Activated gamma-delta T cell (primary cell): ENCODE measurements at regions not wholly inside any gene's neighbourhood (a gene's known extent, or its start where the extent isn't known, plus 50 kb on each side); places are given as distances from the start of the nearest gene placed in this dataset.

Experiments
- DNase-seq: peaks from one replicate; lab custom pipeline; 2025; lab: John Stamatoyannopoulos, UW

DNA sequence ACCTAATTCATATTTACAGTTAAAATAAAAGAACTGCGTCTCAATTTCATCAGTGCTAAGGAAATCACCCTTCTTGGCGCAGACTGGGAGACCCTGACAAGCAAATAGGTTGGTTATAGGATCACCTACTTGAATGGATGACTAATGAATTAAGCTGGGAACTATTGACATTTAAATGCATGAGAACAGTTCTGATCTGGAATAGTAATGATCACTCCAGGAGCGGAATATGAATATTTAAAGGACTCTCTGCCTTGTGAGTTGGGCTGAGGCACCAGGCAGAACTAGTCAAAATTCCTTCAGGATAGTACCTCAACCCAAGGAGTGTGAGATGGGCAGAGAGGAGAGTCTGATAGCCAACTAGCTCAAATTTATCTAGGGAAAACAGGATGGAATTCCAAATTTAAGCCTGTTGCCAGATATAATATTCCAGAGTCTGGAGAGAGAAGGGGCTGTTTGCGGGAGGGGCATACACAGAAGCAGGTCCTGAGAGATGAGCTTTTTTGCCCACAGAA is 364.4 kb downstream of the CSNK1G3 start:
- DNase-seq: no peak

DNA sequence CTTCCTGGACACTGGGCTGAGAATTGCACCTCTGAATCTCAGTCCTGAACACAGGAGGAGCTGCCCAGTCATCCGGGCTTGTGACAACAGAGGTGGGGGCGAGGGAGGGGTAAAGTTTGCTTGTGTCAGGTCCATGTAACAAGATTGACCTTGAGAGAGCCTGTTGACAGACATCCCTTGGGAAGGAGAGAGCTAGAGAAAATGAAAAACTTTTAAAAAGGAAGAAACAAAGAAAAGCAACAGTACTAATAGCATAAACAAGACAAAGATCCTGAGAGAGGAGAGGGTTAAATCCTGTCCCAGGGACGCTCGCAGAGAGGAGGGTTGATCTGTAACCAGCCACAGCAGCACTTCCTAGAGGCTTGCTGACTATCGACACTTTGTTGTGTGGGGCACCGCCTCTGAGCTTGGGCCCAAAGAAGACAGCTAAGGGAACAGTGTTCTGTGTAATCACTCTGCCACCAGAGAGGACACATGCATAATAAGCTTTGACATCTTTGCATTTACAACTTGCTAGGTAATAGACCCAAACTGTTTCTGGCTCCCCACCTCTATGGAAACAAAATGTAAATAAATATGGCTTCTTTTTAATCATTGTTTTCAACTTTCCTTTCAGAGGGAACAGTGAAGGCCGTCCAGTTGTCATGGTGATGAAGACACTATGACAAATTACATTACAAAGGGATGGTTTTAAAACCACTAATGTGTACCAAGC is 363.7 kb downstream of the CSNK1G3 start:
- DNase-seq: no peak

DNA sequence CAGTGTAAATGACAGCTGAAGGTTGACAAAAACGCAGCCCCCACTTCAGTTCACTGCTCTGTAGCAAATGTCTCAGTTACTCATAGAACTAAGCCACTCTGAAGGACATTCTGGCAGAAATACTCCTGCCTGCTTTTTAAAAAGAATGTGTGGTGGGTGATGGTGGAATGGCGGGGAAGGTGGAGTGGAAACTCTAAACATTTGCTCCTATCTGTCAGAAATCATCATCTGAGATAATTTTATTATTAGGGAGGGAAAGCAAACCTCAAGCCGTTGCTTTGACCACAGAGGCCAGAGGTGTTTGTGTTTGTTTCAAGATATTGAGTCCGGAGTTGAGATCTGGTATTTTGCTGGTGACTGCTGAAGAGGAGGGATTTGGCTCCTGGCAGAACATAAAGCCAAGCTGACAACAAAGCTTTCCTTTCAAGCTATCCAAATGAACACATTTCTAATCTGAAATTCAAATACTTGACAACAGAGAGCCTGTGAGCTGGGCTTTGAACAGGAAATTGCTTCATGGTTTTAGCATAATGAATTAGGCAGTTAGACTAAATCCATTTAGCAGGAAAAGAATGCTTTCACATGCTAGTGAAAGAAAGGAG is 362.7 kb downstream of the CSNK1G3 start:
- no peak for DNase-seq

DNA sequence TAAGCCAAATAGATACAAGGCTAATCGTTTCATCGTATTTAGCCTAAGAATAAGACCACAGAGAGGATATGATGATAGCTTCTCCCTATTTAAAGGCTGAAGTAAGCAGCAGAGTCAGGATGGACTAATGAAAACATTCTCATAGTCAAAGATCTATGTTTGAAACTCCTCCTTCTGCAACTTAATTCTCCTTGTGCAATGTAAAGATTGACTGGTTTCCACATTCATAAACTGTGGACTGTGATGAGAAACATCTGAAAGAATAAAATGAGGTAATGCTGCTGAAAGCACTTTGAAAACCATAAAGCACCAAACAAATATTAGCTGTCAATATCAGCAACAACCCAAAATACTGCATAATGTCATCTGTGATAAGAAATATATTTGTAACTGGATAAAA is 361.9 kb downstream of the CSNK1G3 start:
- no peak for DNase-seq

DNA sequence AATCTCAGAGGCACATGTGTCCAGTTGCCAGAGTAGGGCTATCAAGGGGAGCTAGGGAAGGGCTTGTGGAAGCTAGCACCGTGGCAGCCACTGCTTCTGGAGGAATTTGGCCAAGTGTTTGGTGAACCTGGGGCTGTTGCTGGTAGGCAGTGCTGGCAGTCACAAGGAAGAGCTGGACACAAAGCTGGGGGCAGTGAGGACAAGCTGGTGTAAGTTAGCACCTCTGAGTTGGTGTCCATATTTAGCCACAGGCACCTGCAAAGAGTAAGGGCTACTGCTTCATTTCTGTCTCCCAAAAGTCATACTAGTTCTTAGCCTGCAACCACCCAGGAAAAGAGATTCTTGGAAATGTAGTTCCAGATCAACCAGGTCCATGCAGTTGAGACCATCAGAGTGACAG is 359.4 kb downstream of the CSNK1G3 start:
- no peak for DNase-seq

DNA sequence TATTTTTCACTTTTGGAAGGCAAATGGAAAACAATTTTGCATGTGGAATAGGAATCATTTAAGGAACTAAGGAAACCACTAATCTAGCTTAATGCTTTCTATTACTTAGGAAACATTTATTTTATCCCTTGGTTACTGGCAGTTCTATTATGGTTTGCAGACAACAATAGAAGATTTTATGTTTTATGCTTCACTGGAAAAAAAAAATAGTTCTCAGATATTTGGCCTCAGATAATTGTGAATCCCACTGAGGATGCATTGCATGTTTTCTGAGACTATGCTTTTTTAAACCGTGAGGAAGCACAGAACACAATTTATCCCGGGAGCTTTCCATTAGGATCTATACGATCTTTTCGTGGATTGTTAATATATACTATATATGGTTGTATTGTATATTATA is 356.9 kb downstream of the CSNK1G3 start:
- DNase-seq: no peak

DNA sequence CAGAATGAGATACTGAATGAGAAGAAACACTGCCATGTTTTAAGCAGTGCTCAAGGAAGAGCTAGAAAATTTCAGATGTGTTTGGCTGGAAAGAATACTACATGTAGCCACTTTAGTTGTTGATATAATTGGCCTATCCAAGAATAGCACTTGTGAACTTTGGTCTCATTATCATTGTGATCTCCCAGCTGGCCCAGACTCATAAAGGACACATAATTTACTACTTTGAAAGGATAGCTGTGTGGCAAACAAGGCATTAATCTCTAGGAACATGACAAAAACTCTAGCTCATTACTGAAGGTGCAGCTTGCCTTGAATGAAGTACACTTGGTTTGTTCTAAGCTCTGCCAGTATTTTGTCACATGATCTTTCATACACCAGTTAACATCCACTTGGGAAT is 356.3 kb downstream of the CSNK1G3 start:
- DNase-seq: no peak

DNA sequence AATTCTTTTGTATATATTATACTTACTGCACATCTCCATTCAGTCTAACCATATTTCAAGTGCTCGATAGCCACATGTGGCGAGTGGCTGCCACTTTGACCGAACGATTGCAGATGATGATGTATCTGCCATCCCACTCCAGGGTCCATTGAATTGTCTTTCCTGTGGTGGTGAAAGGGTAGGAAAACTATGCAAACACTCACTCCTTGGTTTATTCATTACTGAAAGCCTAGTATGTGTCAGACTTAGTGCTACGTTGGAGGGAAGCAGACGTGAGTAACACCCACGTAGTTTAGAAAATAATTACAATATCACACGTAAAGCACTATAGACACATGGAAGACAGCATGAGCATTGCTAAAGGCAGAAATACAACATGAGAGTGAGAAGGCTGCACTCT is 353.7 kb downstream of the CSNK1G3 start:
- DNase-seq: no peak

DNA sequence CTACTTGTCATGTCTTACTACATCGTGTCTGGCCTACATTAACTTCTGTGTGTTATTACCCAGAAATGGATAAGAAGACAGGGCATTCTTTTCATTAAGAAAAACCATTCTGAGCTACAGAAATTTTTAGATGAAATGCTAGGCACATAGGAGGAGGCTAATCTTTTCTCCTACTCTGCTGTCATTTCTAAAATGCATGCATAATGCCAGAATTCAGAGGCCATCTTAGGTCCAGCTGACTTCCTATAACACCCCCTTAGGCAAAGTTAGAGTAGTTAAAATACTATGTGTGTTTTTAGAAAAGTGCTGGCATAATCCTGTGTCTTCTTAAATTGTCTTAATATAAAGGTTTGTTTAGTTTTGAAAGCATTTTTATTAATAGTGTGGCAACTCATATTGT is 352.6 kb downstream of the CSNK1G3 start:
- no peak for DNase-seq

DNA sequence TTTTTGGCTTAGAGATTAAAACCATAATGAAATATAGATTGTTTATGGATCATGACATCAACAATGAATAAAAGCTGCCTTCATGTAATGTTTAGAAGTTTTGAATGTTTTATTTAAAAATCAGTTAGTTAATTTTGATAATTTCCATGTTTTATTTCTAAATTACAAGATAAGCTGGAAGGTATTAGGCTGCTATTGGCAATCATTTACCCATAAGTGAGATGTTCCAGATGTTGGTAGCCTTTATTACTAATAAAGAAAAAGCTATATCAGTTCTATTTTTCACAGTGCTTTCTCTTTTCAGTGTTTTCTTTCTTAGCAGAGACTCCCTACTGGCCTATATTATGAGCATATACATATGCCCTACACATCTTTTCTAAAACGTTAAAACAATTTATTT is 347.0 kb downstream of the CSNK1G3 start:
- DNase-seq: no peak

DNA sequence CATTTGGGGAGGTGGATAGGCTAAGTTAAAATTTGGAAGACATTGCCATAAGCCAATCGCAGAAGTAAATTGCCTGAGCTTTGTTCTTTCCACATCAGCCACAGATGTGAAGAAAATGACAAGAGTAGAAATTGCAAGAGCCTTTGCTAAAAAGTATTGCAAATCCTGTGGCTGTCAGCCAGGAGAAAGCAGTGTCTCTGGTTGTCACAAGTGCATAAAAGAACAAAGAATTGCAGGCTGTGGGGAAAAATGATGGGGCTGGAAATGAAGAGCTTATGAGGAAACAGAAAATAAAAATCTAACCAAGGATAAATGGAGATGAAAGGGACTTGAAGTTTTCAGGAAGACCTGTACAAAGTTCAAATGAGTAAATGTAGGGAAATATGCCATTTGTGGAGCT is 344.8 kb downstream of the CSNK1G3 start:
- no peak for DNase-seq

DNA sequence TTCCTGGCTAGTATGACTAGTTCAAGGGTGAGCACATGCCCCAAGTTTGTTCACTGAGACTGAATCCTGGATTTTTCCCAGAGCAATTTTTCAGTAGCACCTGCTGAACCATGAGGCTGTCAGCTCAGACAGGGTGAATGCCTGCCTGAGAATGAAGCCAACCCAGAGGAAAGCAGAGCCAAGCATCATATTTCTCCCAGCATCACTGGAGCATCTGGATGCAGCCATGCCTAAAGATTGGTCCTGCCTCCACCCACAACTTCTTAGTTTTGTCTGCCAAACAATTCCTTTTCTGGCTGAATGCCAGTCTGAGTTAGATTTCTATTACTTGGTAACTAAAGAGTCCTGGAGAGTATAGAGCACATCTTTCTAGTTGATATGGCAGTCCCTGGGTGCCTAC is 343.6 kb downstream of the CSNK1G3 start:
- DNase-seq: no peak

DNA sequence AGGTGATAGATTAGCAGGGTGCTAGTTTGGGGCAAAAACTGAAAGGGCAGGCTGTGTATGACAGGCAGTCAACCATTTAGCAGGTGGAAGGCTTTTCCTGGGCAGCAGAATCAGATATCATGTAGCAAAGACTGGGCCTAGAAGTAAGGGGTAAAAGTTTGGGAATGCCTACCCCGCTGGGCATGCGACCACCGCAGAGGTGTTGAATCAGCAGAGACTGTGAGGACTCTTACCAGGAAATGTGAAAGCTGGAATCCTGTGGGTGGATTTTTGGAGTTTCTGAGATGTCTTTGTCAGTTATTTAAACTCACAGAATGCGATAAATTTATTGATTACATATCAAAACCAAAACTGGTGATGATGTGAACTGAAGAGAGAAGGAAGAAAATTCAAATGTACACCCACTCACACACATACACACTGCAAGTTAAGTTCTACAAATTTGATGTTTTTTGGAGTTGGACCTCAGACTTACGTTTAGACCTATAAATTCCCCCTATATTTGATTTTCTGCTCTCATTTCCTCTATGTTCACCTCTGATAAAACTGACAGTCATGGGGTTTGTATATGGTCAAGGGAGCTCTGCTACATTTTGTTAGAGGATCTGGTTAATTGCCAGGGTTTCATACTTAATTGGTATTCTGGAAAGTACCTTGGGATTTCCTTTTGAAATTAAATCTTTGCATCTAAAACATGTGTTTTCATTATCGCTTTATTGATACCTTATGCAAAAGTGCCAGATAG is 333.6 kb downstream of the CSNK1G3 start:
- no peak for DNase-seq

DNA sequence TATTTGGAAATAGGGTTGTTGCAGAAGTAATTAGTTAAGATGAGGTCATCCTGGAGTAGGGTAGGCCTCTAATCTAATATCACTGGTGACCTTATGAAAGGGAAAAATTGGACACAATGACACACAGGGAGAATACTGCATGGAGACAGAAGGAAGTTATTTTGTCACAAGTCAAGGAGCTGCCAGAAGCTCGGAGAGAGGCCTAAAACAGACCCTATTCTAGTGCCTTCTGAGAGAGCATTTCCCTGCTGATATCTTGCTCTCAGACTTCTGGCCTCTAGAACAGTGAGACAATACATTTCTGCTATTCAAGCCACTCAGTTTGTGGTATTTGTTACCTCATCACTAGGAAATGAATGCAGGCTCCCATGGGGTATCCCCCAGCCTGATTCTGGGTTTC is 332.9 kb downstream of the CSNK1G3 start:
- no peak for DNase-seq

DNA sequence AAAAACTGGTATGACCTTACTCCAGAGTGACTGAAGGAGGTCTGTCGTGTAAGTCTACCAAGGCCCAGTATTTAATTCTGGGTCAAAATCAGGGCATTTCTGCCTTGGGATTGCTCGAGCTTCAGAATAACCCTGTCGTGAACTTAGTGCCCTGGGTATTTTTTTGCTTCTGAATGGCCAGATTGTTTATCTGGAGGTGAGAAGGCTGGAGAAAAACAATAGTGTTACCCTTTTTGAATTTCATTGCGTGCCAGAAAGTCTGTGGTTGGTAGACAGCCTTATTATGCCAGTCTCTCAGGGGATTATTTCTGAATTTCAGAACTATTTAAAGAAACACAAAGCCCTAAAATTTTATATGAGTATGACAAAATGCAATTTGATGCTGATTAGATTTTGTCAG is 323.4 kb downstream of the CSNK1G3 start:
- DNase-seq: no peak

DNA sequence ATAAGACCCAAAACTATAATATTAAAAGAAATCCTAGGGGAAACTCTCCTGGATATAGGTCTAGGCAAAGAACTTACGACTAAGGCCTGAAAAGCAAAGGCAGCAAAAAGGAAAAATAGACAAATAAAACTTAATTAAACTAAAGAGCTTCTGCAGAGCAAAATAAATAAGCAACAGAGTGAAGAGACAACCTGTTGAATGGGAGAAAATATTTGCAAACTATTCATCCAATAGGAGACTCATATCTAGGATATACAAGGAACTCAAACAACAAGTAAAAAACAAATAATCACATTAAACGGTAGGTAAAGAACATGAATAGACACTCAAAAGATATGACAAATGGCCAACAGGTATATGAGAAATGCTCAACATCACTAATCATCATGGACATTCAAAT is 318.6 kb downstream of the CSNK1G3 start:
- no peak for DNase-seq

DNA sequence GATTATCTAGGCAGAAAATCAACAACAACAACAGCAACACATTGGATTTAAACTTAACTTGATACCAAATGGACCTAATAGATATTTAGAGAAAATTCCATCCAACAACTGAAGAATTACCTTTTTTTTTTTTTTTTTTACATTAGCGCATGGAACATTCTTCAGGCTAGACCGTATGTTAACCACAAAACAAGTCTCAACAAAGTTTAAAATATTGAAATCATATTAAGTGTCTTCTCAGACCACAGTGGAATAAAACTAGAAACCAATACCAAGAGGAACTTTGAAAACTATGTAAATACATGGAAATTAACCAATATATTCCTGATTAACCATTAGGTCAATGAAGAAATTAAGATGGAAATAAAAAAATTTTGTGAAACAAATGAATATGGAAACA is 315.8 kb downstream of the CSNK1G3 start:
- DNase-seq: no peak

DNA sequence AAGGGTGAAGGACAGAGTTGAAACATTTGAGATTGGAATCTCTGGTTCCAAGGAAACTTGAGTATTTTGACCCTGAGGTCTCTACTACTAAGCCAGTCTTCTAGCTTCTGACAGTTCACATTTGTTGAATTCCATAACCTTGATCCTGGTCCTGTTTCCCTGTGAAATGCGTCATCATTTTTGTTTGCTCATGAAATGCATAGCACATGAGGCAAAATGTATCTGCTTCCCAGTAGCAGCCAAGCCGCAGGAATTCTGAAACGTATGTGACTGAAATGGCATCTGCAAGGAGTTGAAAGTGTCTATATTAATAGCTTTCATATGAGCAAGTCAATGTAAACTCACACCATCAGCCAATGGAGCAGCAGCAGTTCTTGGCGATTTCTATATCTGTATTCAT is 307.9 kb downstream of the CSNK1G3 start:
- DNase-seq: no peak

DNA sequence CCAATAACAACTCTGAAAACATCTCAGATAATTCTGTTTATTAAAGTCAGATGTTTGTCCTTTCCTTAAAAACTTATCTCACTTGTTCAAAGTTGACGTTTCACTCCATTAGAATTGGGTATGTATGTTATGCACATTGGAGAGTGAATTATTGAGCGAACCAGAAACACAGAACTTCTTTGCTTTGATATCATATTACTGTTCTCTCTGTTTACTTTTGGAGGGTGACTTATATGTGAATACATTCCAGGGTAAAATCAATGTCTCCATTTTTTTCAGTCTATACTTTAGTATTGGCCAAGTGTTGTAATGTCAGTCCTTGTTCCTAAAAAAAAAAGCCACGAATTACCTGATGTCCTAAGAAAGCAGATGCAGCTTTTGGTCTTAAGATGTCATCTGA is 307.4 kb downstream of the CSNK1G3 start:
- DNase-seq: no peak

DNA sequence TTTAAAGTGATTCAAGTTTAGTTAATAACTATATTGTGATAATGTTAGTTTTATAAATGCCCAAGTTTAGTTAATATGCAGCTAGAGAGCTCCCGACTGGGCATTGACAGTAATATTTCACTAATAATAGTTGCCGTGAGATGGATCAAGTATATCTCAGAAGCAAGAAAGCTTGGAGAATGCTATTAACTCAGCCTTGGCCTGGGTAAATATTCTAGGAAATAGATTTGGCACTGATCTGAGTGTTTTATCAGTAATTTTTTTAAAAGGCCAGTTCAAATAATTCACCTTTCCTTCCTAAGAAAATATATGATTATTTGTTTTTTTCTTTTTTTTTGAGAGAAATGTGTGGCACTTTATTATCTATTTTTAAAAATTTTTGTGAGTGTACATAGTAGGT is 305.3 kb downstream of the CSNK1G3 start:
- no peak for DNase-seq

DNA sequence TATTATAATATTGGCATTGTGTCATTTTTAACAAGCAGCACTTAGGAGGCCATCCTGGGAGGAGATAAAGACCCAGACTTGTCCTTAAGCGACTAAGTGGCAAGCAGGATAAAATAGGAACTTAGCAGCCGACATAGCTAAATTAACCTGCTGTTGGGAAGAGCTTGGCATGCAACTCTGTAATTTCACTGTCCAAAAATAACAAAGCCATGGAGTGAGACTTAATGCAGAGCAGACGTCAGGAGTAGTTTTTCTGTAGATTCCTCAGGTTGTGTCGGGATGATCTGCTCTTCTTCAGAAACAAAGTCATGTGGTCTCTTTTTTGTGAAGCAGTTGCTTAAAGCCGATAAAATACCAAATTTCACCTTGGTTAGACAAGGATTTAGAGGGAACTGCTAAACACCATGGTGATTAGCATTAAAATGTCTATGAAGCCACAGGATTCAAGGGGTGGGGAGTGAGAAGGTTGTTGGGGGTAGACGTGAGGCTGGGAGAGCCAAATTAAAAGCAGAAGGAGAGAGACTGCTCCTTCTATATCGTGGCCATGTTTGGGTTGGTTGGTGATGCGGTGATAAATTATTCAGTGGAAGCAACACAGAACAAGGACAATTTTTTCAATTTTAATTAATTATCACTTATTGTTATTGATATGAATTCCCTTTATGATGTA is 303.0 kb downstream of the CSNK1G3 start:
- no peak for DNase-seq

DNA sequence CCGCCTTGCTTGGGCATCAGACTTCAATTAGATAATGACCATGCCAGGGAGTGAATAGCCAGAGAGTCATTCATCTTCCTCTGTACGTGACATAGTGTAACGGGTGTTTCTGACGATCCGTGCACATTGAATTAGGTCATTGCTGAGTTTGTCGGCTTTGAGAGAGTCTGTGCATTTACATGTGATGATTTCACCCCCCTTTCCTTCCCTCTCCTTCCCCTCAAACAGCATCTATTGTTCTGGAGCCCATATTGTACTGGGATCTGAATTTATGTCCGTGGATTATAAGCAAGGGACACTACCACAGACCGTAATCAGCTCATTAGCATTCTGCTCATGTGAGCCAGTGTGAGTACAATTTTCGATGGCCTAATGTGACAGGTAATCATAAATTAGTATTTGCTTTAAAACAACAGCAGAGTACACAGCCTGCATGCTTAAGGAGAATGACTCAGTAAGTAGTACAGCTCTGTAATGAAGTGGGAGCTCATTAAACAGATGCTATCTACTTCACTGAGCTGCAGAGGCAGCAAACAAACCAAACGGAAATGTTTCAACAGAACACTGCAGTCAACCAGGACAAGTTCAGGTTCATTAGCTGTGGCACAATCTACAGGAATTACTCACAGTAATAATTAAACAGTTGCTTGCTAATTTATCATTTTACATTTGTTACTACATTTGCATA is 302.1 kb downstream of the CSNK1G3 start:
- no peak for DNase-seq
